ENCODE measurements at regions not wholly inside any gene's neighbourhood (a gene's known extent, or its start where the extent isn't known, plus 50 kb on each side); places are given as distances from the start of the nearest gene placed in this dataset.
"Not testable (repeated sequence)": the region's sequence is repeated elsewhere in the genome, so short reads cannot be mapped to it uniquely, and the experiment has no call there.

GRCh38 chr5:86461169-86461956 lies 156.4 kb upstream of the COX7C start:
- no peak for DNase-seq

DNA sequence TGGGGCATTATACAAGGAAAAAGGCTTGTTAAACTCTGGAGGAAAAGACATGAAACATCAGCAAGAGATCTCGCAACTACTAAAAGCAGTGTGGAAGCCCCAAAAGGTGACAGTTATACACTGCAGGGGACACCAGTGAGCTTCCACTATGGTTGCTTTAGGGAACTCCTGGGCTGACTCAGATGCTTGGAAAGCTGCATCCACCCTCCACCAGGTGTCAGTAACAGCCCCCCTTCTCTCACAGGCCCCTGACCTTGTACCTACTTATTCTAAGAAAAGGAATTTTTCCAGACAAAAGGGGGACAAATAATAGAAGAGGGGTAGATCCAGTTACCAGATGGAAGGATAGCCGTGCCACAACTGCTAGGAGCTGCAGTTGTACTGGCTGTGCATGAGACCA lies 154.4 kb upstream of the COX7C start:
- no peak for DNase-seq

DNA sequence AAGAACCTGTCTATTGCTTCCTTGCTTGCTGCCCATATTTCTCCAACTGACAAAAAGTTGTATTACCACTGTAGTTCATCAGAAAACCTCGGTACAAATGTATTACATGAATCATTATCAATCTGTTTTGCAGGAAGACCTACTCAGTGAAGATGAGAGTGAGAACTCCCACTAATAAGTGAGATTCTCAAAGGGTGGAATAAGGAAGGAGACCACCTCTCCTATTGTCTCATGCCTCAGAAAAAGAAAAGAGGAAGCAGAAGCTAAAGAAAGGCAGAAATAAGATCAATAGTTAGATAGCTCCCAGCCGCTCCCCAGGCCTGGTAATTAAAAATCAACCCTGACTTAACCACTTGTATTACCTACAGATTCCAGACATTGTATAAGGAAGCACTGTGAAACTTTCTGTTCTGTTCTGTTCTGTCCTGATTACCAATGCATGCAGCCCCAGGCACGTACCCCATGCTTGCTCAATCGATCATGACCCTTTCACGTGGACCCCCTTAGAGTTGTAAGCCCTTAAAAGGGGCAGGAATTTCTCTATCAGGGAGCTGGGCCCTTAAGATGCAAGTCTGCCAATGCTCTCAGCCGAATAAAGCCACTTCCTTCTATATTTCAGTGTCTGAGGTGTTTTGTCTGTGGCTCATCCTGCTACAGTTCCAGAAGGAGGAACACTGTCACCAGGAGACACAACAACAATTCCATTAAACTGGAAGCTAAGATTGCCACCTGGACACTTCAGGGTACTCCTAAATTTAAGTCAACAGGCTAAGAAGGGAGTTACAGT lies 152.5 kb upstream of the COX7C start:
- DNase-seq, result no peak

- not testable (repeated sequence) for DNase-seq
Observed at GRCh38 chr5:86466721-86467120, 151.0 kb upstream of the COX7C start.

DNA sequence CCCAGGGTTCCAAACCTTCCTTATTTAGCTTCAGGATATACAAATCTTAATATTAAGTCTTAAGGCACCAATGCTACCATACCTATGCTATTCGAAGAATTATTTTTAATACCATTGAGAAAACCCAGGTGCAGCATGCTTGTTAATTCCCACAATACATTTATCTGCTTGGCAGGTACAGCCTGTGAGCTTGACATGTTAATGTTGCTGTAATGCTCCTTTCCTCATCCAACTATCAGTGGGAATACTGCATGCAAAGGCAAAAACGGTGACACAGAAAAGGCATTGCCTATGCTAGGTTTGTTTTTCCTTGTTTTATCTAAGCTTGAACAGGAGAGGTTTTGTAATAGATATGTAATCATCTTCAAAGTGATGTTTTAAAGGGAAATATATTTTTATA lies 135.7 kb upstream of the COX7C start:
- no peak for DNase-seq

DNA sequence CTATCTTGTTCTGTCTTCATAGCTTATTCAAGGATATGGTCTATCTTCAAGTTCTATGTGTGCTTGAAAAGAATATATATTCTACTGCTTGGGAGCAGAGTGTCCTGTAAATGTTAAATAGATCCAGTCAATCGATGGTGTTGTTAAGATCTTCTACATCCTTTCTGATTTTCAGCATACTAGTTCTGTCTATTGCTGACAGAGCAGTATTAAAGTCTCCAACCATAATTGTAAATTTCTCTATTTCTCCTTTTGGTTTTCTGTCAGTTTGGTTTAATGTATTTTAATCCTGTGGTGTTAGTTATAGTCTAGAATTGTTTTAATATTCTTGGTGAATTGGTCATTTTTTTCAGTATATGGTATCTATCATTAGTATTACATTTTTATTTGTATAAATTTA lies 124.0 kb upstream of the COX7C start:
- no peak for DNase-seq

GRCh38 chr5:86500947-86501346 lies 116.8 kb upstream of the COX7C start:
- no peak for DNase-seq

DNA sequence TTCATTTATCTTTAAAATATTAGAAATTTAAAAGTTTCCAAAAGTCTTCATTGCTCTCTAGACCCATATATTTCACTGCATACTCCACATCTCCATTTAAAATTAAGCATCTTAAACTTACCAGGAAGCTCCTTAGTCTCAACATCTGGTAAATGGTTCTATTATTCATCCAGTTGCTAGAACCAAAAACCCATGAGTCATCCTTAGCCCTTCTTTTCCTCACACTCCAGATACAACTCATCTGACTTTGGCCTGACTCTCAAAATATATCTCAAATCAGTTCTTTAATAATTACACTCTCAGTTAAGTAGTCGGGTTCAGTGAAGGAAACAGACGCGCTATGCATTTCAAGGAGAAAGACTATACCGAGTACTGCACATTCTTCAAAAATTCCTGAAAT lies 110.2 kb upstream of the COX7C start:
- DNase-seq, result no peak

GRCh38 chr5:86510330-86510915 lies 107.3 kb upstream of the COX7C start:
- not testable (repeated sequence) for DNase-seq

DNA sequence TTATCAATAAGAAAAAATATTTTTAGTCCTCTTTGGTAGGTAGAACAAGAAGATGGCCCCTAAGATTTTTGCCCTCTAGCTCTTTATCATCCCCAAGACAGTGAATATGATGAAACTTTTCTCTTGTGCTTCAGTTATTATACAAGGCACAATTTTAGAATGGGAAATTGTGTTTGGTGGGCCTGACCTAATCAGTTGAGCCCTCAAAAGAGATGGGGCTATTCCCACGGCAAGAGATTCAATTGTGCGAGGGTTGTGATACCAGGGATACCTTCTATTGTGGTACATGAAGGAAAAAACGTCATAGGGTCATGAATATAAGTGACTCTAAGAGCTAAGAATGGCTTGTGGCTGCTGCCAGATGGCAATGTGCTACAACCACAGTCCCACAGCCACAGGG lies 94.0 kb upstream of the COX7C start:
- DNase-seq, result no peak

GRCh38 chr5:86525622-86526021 lies 92.1 kb upstream of the COX7C start:
- DNase-seq, result no peak

- peak; percentile 29 for DNase-seq
Observed at GRCh38 chr5:86526811-86527348, 90.9 kb upstream of the COX7C start.

- DNase-seq, result no peak
Observed at GRCh38 chr5:86532429-86532828, 85.3 kb upstream of the COX7C start.

DNA sequence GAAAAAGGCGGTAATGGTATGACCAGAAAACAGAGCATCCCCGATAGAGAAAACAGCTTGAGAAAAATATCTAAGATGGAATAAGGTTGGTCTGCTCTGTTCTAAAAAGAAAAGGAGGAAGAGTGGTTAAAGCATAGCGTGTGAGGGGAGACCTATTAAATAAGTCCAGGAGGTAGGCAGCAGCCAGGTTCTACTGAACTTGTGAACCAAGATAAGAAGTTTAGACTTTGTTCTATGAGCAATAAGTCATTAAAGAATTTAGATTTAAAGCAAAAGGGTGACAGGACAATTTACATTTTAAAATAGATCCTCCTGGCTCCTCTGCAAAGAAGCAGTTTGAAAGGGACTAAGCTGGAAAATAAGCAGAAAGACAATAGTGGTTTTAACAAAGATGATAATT lies 81.3 kb upstream of the COX7C start:
- DNase-seq, result no peak

- no peak for DNase-seq
Observed at GRCh38 chr5:86542532-86542931, 75.2 kb upstream of the COX7C start.

DNA sequence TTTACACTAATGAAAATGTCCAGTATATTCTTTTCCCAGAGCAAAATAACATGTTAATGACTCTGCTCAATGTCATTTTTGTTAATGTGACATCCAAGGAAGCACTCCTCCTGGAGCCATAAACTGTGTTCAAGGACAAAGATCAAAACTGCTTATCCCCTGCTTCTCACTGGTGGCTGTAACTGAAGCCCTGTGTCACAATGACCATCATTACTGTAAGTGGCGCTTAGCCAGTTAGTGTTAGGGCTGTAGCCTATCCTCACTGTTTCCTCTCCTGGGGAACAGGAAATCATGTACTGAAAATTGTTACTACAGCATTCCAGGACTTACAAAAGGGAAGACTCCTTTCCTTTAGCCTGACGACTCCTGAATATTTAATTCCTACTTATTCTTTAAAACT lies 71.7 kb upstream of the COX7C start:
- DNase-seq, result no peak

GRCh38 chr5:86546582-86546981 lies 71.2 kb upstream of the COX7C start:
- no peak for DNase-seq

DNA sequence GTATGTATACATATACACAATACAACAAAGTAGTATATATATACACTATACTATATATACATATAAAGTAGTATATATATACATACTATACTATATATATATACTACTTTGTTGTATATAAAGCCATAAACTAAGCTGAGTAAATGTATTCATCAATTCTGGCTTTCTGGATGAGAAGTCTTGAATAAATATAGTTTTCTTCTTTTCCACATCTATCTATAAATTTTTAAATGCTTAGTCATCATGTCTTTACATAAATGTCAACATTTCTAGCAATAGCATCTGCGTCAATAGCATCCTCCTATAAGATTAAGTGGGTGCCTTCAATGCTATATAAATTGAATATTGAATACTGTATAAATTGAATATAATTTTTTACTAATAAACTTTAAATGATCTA lies 63.1 kb upstream of the COX7C start:
- DNase-seq, result no peak

- no peak for DNase-seq
Observed at GRCh38 chr5:86557920-86558319, 59.8 kb upstream of the COX7C start.

DNA sequence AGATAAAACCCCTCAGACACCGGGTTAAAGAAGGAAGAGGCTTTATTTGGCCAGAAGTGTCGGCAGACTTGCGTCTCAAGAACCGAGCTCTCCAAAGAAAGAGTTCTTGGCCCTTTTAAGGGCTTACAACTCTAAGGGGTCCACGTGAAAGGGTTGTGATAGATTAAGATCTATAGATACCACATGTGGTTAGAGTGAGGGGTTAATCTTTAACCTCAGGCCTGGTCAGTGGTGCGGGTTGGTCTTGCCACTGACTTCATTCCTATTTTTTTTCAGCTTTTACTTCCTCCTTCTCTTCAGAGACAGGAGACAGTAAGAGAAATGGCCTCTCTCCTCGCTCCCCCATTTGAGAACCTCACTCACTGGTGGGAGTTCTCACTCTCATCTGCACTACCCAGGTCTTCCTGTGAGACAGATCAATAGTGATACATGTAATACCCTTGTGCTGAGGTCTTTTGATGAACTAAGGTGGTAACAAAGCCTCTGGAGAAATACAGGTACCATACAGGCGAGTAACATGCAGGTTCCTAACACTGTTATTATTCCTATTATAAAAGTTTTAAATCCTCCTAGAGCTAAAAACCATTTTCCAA lies 52.4 kb upstream of the COX7C start:
- DNase-seq, result peak; percentile 38

DNA sequence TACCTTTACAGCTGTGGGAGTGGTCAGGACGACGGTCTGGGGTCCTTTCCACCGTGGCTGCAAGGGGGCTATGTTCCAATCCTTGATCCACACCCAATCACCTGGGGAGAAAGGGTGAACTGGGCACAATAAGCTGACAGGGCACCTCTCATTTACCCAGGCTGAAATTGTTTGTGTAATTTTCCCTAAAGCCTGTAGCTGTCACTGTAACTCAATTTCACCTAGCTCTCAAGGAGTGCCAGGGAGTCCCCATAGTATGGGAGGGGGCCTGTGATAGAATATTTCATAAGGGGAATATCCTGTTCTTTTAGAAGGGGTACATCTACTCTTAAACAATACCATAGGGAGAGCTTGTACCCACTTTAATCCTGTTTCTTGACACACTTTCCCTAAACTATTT lies 51.7 kb upstream of the COX7C start:
- DNase-seq, result not testable (repeated sequence)
